GM21737 (cell line): ENCODE measurements at regions not wholly inside any gene's neighbourhood (a gene's known extent, or its start where the extent isn't known, plus 50 kb on each side); places are given as distances from the start of the nearest gene placed in this dataset.
"Not testable (repeated sequence)": the region's sequence is repeated elsewhere in the genome, so short reads cannot be mapped to it uniquely, and the experiment has no call there.

Experiments used
- ATAC-seq: cut with Tn5 transposase; IDR thresholded peaks from one replicate; pipeline ENCODE4 v1.9.1; 2021; ENCODE audit warnings: mild to moderate bottlenecking, moderate library complexity; ENCODE audit not compliant: unreplicated experiment

DNA sequence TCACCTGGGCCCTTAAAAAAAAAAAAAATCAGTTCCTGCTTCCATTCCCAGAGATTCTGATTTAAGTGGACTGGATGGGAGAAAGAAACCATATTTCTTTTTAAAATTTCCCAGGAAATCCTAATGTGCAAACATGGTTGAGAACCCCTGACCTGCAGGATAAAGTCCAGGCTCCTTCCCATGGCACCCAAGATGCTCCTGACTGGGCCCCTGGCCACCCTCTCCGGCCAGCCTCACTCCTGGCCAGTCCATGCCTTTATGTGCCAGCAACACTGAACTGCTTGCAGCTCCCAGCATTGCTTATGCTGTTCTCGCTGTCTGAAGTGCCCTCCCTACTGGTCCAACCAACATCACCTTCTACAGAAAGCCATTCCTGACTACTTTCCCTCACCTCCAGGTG is 93.9 kb downstream of the TEX35 start:
- no peak for ATAC-seq

DNA sequence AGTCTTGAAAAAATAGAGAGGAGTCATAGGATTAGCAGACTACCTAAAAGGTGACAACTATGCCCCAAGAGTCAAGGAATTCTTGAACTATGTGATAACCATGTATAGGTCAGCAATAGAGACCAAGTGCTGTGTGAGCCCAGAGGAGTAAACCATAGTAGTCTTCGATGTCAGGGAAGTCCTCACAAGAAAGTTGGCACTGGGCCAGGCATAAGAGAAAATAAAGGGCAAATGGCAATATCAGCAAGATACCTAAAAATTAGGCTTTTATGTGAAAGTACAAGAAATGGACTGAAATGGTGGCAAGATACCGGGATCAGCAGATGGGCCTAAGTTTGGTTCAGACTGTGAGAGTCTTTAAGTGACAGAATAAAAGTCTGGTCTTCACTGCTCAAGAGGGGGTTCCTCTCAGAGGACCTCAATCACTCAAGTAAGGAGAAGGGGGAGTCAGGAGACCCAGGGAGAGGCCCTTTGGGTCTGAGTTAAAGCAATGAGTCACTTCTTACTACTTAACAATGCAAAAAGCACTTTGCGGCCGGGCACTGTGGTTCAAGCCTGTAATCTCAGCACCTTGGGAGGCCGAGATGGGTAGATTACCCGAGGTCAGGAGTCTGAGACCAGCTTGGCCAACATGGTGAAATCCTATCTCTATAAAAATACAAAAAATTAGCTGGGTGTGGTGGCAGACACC is 95.0 kb downstream of the TEX35 start:
- peak; percentile 47 for ATAC-seq

DNA sequence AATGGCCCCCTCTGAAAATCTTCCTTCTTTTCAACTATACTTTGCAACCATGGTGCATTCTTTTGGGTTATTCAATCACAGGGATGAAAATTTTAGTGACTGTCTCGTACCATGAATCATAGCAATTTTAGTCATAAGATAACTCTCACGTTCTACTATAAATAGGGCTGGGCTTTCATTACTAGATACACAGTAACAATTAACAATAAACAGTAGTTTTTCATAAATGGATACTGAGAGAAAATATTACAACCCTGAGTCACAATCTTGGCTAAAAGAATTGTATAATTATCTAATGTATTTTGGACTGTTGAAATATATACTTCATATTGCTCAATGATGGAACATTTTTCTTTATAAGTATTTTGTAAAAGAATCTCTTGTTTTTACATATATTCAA is 96.1 kb downstream of the TEX35 start:
- ATAC-seq: peak; percentile 11

DNA sequence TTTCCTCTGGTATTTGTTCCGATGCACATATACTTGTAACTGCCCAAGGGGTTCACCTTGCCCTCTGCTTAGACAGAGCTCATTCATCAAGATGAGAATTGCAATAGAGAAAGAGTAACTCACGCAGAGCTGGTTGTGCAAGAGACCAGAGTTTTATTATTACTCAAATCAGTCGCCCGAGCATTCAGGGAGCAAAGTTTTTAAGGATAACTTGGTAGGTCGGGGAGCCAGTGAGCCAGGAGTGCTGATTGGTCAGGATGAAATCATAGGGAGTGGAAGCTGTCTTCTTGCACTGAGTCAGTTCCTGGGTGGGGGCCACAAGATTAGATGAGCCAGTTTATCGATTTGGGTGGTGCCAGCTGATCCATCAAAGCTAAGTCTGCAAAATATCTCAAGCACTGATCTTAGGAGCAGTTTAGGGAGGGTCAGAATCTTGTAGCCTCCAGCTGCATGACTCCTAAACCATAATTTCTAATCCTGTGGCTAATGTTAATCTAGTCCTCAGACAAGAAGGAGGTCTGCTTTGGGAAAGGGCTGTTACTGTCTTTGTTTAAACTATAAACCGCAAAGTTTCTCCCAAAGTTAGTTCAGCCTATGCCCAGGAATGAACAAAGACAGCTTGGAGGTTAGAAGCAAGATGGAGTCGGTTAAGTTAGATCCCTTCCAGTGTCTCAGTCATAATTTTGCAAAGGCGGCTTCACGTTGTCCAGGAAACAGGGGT is 97.9 kb downstream of the TEX35 start:
- ATAC-seq: not testable (repeated sequence)

DNA sequence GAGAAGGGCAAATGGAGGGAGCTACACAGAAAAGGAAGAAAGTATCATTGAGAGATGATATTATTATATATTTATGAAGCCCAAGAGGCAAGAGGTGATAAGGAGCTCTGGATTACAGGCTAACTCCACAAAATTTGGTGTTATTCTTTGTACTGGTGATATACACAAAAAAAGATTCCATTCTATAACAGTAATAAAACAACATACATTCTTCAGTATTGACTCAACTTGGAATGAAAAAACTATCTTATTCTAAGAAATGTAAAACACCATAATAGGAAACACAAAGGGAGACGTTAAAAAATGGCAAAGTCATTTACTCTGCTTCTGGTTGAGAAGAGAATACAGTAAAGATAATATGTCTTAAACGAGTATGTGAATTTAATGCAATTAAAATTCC is 99.4 kb downstream of the TEX35 start:
- ATAC-seq: no peak

DNA sequence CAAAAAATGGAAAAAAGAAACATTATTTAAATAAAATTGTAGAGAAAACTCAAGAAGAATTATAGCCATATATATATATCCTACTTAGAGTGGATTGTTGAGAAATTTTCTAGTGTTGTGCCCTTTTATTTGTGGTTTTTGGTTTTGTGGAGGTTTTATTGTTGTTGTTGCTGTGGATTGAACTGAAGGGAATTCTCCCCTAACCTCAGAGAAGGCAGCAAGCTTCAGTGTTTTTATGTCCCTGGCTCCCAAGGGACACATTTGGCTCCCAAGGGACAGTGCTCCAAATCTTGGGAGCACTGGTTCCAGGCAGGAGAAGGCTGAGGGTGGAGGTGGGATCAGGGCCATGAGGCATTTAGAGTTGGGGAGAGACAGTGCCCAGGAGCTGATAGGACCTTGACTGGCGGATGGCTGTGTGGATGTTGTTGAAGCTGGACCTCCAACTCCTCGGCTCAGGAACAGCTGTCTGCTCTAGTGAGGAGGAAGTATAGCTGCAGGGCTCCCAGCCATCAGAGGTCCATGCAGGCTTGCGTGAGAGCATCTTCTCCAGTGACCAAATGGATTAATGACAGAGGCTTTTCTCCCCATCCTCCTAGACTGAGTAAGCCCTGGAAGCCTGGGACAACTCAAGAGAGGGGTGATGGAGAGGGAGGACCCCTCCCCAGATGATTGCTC is 100.5 kb downstream of the TEX35 start:
- ATAC-seq: no peak

DNA sequence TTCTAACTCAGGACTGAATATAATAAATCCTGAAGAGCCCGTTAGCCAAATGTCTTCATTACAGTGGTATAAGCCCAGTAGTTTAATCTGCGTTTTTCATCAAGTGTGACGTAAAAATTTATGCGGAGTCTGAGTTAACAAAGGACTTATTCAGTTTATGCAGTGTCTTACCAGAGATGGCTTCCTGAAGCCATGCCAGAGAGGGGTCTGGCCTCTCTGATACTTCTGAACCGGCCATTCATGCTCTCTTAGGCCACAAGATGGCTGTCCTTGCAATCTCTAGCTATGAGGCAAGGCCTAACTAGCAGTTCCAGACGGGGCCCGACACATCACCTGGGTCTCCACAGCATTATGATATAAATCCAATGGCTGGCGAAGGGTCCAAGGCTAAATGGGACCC is 101.4 kb downstream of the TEX35 start:
- no peak for ATAC-seq

DNA sequence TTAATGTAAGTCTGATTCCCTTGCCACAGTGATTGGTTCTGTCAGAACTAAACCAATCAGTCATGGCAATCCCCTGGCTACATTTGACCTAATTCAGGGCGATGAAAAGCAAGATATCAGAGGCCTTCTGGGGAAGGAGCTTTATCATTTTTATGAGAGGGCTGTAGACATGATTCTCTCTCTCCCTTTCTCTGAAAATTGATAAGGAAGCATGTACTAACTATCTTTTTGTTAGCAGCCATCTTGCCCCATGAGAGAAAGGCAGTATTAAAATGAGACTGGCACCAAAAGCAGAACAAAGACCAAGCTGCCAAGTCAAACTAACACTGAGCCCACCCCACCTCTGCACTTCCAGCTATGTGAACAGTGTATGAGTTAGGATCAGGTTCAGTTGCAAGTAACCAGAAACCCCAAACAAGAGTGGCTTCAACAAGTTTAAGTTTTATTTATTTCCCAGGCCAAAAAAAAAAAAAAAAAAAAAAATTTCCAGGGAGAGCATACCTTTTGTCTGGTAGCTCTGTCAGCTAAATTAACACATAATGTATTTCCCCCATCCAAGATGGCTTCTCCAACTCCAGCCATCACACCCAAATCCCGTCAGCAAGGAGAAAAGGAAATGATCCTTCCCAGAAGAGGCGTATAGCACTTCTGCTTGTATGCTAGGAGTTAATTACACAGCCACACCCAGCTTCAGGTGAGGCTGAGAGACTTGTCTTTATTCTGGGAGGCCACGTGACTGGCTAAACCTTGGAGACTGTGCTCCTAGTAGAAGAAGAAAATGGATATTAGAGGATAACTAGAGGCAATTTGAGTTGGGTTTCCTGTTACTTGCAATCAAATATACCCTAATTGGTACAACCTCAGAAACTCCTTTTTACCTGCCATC is 105.8 kb upstream of the RALGPS2 start:
- ATAC-seq: no peak

DNA sequence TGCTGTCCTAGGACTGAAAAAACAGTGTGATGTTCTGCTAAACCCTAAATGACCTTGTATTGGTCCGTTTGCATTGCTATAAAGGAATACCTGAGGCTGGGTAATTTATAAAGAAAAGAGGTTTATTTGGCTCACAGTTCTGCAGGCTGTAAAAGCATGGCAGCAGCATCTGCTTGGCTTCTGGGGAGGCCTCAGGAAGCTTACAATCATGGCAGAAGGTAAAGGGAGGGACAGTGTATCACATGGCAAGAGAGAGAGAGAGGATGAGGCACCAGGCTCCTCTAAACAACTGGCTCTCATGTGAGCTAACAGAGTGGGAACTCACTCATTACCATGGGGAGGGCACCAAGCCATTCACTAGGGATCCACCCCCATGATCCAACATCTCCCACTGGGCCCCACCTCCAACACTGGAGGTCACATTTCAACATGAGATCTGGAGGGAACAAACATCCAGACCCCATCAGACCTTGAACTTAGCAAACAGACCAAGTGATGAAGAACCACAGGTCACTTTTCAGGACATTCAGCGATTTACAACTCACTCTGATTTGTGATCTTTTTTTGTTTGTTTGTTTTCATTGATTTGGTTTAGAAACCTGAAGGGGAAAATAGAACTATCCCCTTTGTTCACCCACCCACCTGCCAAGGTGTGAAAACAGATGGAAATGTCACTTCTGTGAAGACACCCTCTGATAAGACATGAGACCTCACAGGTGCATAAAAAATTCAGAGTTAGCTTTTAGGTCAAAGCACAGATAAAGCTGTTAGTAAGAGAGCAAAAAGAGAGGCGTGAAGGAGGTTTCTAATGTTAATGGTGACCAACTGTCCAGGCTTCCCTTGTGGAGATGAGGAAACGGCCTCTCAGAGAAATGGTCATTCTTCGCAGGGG is 104.2 kb upstream of the RALGPS2 start:
- ATAC-seq: no peak

DNA sequence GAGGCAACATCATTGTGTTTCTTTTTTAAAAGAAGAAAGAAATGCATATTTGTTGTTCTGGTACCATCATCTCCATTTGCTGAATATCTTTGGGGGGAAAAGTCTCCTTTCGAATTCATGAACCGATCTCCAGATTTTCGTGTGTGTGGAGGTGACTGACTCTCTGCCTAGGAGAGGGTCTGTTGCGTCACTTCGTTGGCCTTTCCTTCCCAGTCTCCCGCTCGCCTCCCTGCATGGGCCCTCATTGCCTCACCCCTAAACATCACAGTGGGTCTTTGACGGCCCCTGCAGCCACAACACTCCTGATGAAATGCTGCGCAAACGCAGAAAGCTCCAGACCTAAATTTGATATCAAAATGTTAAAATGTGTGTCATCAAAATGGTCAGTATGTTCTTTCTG is 103.2 kb upstream of the RALGPS2 start:
- ATAC-seq: no peak

DNA sequence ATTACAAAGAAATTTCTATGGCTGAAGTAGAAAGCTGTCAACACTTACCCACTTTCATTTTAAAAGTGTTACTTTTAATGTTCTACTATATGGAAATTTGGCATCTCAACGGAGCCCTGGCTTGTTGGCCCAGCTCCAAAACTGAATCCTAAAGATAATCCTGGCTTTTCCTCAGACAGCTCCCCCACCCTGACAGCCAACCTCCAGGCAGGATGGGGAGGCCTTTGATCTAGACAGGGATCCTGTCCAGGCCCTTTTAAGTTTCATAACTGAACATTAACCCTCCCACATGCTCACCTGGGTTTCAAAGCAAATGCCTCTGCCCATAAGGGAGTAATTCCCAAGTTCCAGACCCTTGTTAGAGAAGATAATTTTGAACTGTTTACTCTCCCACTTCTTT is 99.3 kb upstream of the RALGPS2 start:
- ATAC-seq: no peak

DNA sequence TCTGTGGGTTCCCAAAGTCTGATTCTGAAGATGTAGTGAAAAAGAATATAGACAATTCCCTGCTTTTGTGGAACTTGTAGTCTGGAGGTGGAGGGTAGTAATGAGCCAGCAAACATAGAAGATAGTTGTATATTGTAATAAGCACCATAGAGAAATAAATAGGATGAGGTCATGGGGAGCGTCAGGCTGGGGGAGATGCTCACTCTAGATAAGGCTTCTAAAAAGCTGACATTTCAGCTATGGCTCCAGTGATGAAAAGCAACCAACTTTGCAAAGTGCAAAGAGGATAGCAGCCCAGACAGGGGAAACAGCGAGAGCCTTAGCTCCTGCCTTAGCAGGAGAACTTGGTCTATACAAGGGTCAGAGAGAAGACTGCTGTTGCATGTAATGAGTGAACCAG is 98.0 kb upstream of the RALGPS2 start:
- ATAC-seq: no peak

DNA sequence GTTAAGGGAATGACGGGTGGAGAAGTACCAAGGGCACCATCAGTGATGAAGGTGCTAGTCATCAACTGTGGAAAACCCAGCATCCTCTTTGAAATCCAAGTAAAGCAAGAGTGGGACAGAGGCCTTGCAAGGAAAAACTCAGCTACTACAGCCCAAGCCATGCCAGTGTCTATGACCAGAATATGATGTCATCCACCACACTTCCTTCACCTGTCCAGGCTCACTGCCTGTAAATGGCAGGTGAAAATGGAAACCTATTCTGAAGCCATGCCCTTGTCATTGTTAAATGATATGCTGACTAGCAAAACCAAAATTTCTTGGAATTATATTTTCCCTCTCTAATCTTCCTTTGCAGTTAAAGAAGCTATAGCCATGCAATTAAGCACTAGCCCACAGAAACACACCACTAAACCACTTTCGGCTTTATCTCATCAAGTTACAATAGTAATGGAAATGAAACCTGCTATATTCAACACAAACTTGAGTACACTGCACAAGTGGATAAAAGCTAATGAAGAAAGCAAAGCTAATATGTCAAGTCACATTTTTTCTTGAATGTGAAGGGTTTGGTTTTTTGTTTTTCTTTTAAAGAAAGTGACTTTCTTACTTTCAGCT is 96.3 kb upstream of the RALGPS2 start:
- ATAC-seq: no peak

DNA sequence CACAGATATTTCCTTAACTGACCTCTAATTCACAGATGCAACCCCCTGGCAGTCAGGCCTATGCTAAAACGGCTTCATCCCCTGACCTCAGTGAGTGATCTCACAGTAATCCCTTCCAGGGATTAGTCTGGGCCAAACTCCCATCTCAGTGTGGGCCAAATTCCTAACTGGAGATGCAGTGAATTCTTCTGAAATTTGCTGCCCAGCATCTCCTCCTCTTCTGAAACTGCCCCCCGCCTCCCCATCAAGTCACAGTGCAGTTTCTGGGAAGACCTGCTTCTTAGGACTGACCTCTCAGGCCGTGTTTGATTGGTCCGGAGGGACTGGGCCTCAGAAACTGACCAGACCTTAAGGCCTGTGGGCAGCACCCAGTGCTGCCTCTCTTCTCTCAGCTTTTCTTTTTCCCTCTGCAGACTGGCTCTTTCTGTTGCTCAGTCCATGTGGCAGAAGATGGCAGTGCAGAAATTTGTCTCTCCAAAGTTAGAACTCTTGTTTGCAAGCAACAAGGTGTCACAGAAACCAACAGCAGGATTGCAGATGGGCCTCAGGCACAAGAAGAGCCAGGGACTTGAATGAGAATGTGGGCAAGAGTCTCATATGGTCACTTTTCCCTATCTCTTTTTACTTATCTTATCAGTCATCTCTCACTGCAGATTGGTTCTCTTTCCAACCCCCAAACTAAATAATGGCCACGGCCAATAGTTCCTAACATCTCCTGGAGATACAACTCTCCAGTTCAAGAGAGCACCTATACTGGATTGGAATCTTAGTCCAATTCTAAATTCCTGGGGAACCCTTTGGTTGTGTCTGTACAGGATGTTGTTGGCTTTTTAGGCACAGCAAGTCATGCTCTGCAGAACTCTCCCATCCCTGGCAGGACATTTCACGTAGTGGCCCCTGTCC is 95.5 kb upstream of the RALGPS2 start:
- ATAC-seq: no peak

DNA sequence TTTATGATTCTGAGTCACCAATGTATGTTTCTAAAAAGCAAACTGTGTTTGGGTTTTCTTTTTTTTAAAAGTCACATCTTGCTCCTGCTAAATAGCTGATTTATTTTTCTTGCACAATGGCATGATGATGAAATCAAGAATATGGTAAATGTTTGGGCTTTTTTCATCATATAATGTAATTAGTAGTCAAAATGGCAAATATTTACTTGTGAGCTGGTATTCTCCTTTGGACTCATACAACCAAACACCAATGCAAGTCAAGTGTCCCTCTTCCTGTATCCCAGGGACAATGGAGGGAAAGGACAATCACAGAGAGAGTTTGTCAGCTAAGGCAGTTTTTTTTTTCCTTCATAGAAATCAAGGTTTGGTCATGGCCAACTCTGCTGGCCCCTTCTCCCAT is 94.6 kb upstream of the RALGPS2 start:
- no peak for ATAC-seq

DNA sequence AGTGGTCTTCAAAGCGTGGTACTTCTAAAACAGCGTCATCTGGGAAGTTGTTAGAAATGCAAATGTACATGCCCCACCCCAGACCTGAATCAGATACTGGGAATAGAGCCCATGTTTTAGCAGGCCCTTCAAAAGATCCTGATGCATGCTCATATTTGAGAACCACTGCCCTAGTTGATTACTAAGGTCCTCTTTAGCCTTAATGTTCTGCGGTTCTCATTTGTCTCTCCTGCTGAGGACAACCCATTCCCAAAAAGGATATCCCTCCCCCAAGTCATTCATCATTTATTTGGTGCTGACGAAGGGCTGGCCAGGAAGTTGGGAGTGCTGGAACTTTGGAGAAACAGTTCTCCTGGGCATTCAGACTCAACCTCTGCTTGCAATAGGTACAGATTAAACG is 92.4 kb upstream of the RALGPS2 start:
- ATAC-seq: no peak

DNA sequence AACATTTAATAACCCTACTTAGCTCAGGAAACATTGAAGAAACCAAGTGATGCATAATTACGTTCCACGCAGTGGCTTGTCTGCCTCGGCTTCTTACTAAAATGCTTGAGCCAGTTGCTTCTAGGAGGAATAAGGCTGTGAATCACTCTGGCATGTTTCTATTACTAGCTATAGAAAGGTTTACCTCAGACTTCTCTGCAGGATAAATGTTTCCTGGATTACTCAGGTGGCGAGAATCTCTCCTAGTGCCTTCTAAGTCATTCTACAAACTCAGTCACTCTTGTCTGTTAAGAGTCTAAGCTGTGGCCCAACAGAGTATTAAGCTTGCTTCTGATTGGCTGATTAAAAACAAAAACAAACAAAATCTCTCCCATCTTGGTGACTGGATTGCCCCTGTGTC is 92.0 kb upstream of the RALGPS2 start:
- no peak for ATAC-seq

DNA sequence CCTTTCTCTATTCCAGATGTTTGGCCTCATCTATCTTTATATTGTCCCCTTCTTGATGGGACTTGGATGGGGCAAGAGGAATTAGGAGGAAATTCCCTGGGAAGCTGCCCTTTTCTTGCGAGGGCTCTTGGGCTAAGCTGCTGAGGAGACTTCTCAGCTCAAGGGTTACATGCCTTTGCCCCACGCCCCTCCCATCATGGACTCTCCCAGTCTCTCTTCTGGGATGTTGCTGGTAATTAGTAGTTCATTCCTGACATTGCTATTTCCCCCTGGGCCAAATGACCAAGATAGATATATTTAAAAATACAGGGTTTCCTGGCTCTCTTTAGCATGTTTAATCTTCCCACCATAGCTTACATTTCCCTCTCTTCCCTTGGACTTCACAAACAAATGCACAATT is 90.6 kb upstream of the RALGPS2 start:
- ATAC-seq: no peak

DNA sequence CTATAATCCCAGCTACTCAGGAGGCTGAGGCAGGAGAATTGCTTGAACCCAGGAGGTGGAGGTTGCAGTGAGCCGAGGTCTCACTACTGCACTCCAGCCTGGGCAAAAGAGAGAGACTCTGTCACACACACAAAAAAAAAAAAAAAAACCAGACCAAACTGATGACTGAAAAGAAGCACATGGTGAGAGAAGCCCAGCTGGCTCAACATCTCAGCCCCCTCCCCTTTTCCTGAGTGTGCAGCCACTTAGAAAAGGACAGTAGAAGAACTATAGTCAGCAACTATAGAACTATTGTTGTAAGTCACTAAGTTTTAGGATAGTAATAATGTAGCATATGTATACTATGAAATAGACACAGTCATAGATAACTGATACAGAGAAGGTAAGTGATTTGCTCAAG is 87.2 kb upstream of the RALGPS2 start:
- ATAC-seq: no peak
